Psoas muscle (tissue), 7 donors: ENCODE measurements at regions not wholly inside any gene's neighbourhood (a gene's known extent, or its start where the extent isn't known, plus 50 kb on each side); places are given as distances from the start of the nearest gene placed in this dataset.
"Not testable (repeated sequence)": the region's sequence is repeated elsewhere in the genome, so short reads cannot be mapped to it uniquely, and the experiment has no call there.

ENCODE experiments used
- ATAC-seq, 4 donors: fragments of 200-7000 bp; cut with Tn5 transposase; one replicate each; pipeline ENCODE4 v1.9.1; 2020; ENCODE audit warnings: moderate library complexity in 3 of 4, mild to moderate bottlenecking in 2 of 4
- DNase-seq, 2 donors: peaks; one replicate each; pipeline ENCODE4 v3.0.0-alpha.2; 2020
- H3K27ac ChIP-seq: fragments of 200-600 bp; one replicate; pipeline ENCODE4 v1.8.0; 2022
- H3K27me3 ChIP-seq, 3 donors: fragments of 200-600 bp in 1 of 3; one replicate each; pipeline versions ENCODE4 v1.6.1 to v1.8.0; 2013 to 2022; ENCODE audit warnings: low read length in 2 of 3, mild to moderate bottlenecking in 2 of 3, moderate library complexity in 1 of 3; ENCODE audit not compliant: insufficient read depth in 3 of 3
- H3K36me3 ChIP-seq, 2 donors: fragments of 200-600 bp in 1 of 2; one replicate each; pipeline versions ENCODE4 v1.6.1 to v1.8.0; 2013 to 2022; ENCODE audit warnings: low read depth in 1 of 2, mild to moderate bottlenecking in 1 of 2, moderate library complexity in 1 of 2; ENCODE audit not compliant: insufficient read depth in 1 of 2
- H3K4me1 ChIP-seq: fragments of 200-600 bp; one replicate; pipeline ENCODE4 v1.8.0; 2022
- H3K4me3 ChIP-seq: fragments of 200-600 bp; one replicate; pipeline ENCODE4 v1.8.0; 2022; ENCODE audit warnings: mild to moderate bottlenecking
- H3K9me3 ChIP-seq: fragments of 200-600 bp; one replicate; pipeline ENCODE4 v1.8.0; 2022
- WGBS, 3 donors: extraction: QIAGEN DNeasy Blood & Tissue Kit; methylation state at CpG; one replicate each; pipeline versions ENCODE4 v1.1.6 to v1.1.7; 2013; 5-methylcytosine and 5-hydroxymethylcytosine counted together
- intact Hi-C, 2 donors: fragments of 100-400 bp; cut with DNase I; formaldehyde crosslinking; loops; one replicate each; pipeline versions ENCODE4 v1.11.0 to v1.14.2; 2022
- TF ChIP-seq, protein P1 (sequence below): fragments of 200-600 bp; IDR thresholded peaks from one replicate; pipeline ENCODE4 v1.8.0; 2022; ENCODE audit warnings: antibody characterized with exemption
- donor health status: healthy with polysubstance abuse.
- donor health status: DM: no; HTN: no; CAD: no; lungs with moderate emphysema.
- donor health status: Bipolar disorder and iron deficiency.
- donor health status: healthy.
- donor health status: DM: yes; HTN: yes; CAD: no.
- donor health status: DM: no; HTN: no; CAD: no.
- donor health status: DM: yes; HTN: yes; CAD: no.

DNA sequence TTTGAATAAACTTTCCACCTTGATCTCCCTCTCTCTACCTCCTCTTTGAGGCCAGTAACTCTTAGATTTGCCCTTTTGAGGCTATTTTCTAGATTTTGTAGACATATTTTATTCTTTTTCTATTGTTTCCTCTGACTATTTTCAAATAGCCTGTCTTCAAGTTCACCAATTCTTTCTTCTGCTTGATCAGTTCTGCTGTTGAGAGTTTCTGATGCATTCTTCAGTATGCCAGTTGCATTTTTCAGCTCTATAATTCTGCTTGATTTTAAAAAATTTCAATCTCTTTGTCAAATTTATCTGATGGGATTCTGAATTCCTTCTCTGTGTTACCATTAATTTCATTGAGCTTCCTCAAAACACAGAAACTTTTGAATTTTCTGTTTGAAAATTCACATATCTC, 257.5 kb downstream of the HAPSTR1 start:
- intact Hi-C loops, result no loop called here
- Histone ChIP-seq H3K36me3 (no peaks in the 10 kb centered on the region), H3K4me3 (no peak overlapping the region), H3K4me1 (no peaks in the 10 kb centered on the region), H3K9me3 (peaks cover 11% of the 10 kb centered on the region), H3K27ac (no peak overlapping the region), H3K27me3 (no peaks in the 10 kb centered on the region)
- no peak for DNase-seq
- TF ChIP-seq, protein P1, sequence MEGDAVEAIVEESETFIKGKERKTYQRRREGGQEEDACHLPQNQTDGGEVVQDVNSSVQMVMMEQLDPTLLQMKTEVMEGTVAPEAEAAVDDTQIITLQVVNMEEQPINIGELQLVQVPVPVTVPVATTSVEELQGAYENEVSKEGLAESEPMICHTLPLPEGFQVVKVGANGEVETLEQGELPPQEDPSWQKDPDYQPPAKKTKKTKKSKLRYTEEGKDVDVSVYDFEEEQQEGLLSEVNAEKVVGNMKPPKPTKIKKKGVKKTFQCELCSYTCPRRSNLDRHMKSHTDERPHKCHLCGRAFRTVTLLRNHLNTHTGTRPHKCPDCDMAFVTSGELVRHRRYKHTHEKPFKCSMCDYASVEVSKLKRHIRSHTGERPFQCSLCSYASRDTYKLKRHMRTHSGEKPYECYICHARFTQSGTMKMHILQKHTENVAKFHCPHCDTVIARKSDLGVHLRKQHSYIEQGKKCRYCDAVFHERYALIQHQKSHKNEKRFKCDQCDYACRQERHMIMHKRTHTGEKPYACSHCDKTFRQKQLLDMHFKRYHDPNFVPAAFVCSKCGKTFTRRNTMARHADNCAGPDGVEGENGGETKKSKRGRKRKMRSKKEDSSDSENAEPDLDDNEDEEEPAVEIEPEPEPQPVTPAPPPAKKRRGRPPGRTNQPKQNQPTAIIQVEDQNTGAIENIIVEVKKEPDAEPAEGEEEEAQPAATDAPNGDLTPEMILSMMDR, result no peak
- no peak for ATAC-seq

GRCh38 chr16:9349373-9349960, 258.0 kb downstream of the HAPSTR1 start:
- DNase-seq, H3K36me3 ChIP-seq, H3K4me1 ChIP-seq, H3K27me3 ChIP-seq, intact Hi-C loops, ATAC-seq, H3K27ac ChIP-seq, H3K4me3 ChIP-seq: not testable (repeated sequence)
- 74 to 80% (median 80%) methylated on average over 8 of the region's 8 CpGs for WGBS, 3 donors
- H3K9me3 ChIP-seq, result peaks cover 11% of the 10 kb centered on the region

- H3K27ac ChIP-seq, H3K4me1 ChIP-seq, H3K36me3 ChIP-seq, ATAC-seq, intact Hi-C loops, DNase-seq, H3K27me3 ChIP-seq, H3K4me3 ChIP-seq: not testable (repeated sequence)
- peaks cover 11% of the 10 kb centered on the region for H3K9me3 ChIP-seq
- WGBS, 3 donors, result 95 to 96% (median 95%) methylated on average over 31 to 39 of the region's 39 CpGs
These were observed 258.8 kb downstream of the HAPSTR1 start for GRCh38 chr16:9350119-9350799.

GRCh38 chr16:9351440-9351839, 260.0 kb downstream of the HAPSTR1 start:
- Histone ChIP-seq H3K27ac (no peak overlapping the region), H3K36me3 (no peaks in the 10 kb centered on the region), H3K4me1 (no peaks in the 10 kb centered on the region), H3K27me3 (no peaks in the 10 kb centered on the region), H3K4me3 (no peak overlapping the region), H3K9me3 (peaks cover 11% of the 10 kb centered on the region)
- TF ChIP-seq, protein P1, result no peak
- intact Hi-C loops, result no loop called here
- WGBS, 3 donors, result 79 to 88% (median 85%) methylated on average over 6 of the region's 6 CpGs
- no peak for ATAC-seq
- no peak for DNase-seq

DNA sequence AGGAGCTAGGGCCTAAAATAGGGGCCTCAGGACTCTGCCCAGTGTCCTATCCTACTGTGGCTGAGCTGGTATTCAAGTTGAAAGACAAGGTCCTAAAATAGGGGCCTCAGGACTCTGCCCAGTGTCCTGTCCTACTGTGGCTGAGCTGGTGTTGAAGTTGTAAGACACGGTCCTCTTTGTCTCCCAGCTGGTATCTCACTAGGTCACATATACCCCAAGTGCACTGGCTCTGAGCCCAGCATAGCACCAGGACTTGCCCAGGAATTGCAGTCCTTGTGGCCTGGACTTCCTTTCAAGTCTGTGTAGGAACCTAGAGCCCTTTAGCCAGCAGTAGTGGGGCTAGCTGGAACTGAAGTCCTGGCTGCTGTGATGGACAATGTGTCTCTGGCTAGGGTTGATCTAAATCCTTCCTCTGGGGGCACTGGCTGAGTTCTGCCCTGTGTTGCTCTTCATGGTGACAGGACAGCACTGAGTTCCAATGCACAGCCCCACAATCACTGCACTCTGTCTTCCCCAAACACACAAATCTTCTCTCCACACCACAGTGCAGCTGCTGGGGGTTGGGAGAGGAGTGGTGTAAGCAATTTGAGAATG, 260.5 kb downstream of the HAPSTR1 start:
- no peak for ATAC-seq
- TF ChIP-seq, protein P1, result no peak
- Histone ChIP-seq H3K27me3 (no peaks in the 10 kb centered on the region), H3K4me3 (no peak overlapping the region), H3K36me3 (no peaks in the 10 kb centered on the region), H3K9me3 (peaks cover 10% of the 10 kb centered on the region), H3K27ac (no peak overlapping the region), H3K4me1 (no peaks in the 10 kb centered on the region)
- 68 to 100% (median 74%) methylated on average over 1 of the region's 1 CpG for WGBS, 3 donors
- DNase-seq, result no peak
- intact Hi-C loops, result no loop called here
